K562 (cell line): ENCODE measurements at regions not wholly inside any gene's neighbourhood (a gene's known extent, or its start where the extent isn't known, plus 50 kb on each side); places are given as distances from the start of the nearest gene placed in this dataset.

Experiments
- ARID2 ChIP-seq: fragments of 450-650 bp; IDR thresholded peaks from 2 replicates; pipeline ENCODE4 v1.6.1; 2017; ENCODE audit warnings: antibody characterized with exemption, mild to moderate bottlenecking
- ATF3 ChIP-seq, 2 experiments: fragments of 450-650 bp in 1 of 2; sonication (generic) in 1 of 2; formaldehyde crosslinking in 1 of 2; IDR thresholded peaks in 1 of 2; conservative IDR thresholded peaks in 1 of 2; 2 replicates each; pipeline versions ENCODE4 v1.6.1 to v1.8.1; 2016 to 2023; ENCODE audit warnings: mild to moderate bottlenecking in 2 of 2, moderate library complexity in 2 of 2, inconsistent platforms in 1 of 2, missing genetic modification reagents in 1 of 2
- BRF2 ChIP-seq: IDR thresholded peaks from 3 replicates; pipeline ENCODE4 v1.6.1; 2011; ENCODE audit warnings: borderline replicate concordance, mild to moderate bottlenecking; ENCODE audit not compliant: insufficient read length, insufficient read depth
- CC2D1A ChIP-seq: fragments of 450-650 bp; IDR thresholded peaks from 2 replicates; pipeline ENCODE4 v1.6.1; 2017; ENCODE audit warnings: mild to moderate bottlenecking
- CEBPG ChIP-seq, 3 experiments: fragments of 200-800 bp in 1 of 3; sonication (Bioruptor generic) in 1 of 3; sonication (generic) in 1 of 3; formaldehyde crosslinking in 1 of 3; IDR thresholded peaks in 2 of 3; conservative IDR thresholded peaks in 1 of 3; 2 replicates each; pipeline versions ENCODE4 v1.6.1 to v1.8.0; 2016 to 2022; ENCODE audit warnings: missing compliant biosample characterization in 2 of 3, missing genetic modification characterization in 2 of 3, mild to moderate bottlenecking in 1 of 3, missing genetic modification reagents in 1 of 3
- KDM4B ChIP-seq, 2 experiments: fragments of 450-650 bp in 1 of 2; sonication (generic) in 1 of 2; IDR thresholded peaks; 2 replicates each; pipeline ENCODE4 v1.6.1; 2016 to 2017; ENCODE audit warnings: borderline replicate concordance in 2 of 2, antibody characterized with exemption in 1 of 2, low read depth in 1 of 2, mild to moderate bottlenecking in 1 of 2
- RAD21 ChIP-seq, 2 experiments: fragments of 250-450 bp in 1 of 2; fragments of 450-650 bp in 1 of 2; sonication (Bioruptor Pico) in 1 of 2; formaldehyde crosslinking in 1 of 2; IDR thresholded peaks in 1 of 2; conservative IDR thresholded peaks in 1 of 2; 2 replicates each; pipeline versions ENCODE4 v1.4.0 to v1.8.0; 2020 to 2022; ENCODE audit warnings: mild to moderate bottlenecking in 2 of 2, moderate library complexity in 1 of 2
- SMC3 ChIP-seq: conservative IDR thresholded peaks from 2 replicates; pipeline ENCODE4 v1.6.1; 2011; ENCODE audit warnings: low read depth, low read length, improper control_type of control experiment; ENCODE audit not compliant: insufficient read depth
- TRIM24 ChIP-seq, 2 experiments: fragments of 450-650 bp; IDR thresholded peaks; 2 replicates each; pipeline ENCODE4 v1.6.1; 2016
- VEZF1 ChIP-seq: fragments of 200-800 bp; sonication (Bioruptor generic); IDR thresholded peaks from 2 replicates; pipeline ENCODE4 v1.6.1; 2017; ENCODE audit warnings: missing genetic modification characterization, missing compliant biosample characterization
- ZSCAN32 ChIP-seq: fragments of 450-650 bp; formaldehyde crosslinking; IDR thresholded peaks from 2 replicates; pipeline ENCODE4 v1.4.0; 2020; ENCODE audit warnings: mild to moderate bottlenecking, moderate library complexity

GRCh38 chr1:29793101-29793546 lies 556.8 kb downstream of the PTPRU start (continued):
- TF ChIP-seq VEZF1 (CRISPR knock-in tag): no peak
- TF ChIP-seq TRIM24 (IDR thresholded peaks at IDR 0.05): peak; percentile 69 to 74
- TF ChIP-seq SMC3: peak; percentile 93
- 0 out of 2 replicates have a peak, but pooled peaks have one; percentile 26 for TF ChIP-seq CC2D1A
- TF ChIP-seq BRF2: no peak
- TF ChIP-seq ARID2: 0 out of 2 replicates have a peak, but pooled peaks have one; percentile 12
- TF ChIP-seq CEBPG (CRISPR knock-in tag; IDR thresholded peaks at IDR 0.05): peak; percentile 97
- TF ChIP-seq CEBPG (tag; conservative IDR thresholded peaks at IDR 0.05 in 1 of 2, IDR thresholded peaks at IDR 0.05 in 1 of 2): peak; percentile 96 to 99
- 0 out of 4 replicates have a peak, but pooled peaks of 1 of the 2 experiments have one; percentile 51 for TF ChIP-seq KDM4B (IDR thresholded peaks at IDR 0.05; ENCODE audit: borderline replicate concordance in 2 of 2, low read depth in 1 of 2)
- peak; percentile 91 to 94 for TF ChIP-seq RAD21 (CRISPR knock-in tag; conservative IDR thresholded peaks at IDR 0.05 in 1 of 2, IDR thresholded peaks at IDR 0.05 in 1 of 2)
- peak; percentile 92 for TF ChIP-seq ZSCAN32 (CRISPR knock-in tag)
- peak; percentile 68; the same call in 1 of the 2 replicates for TF ChIP-seq ATF3 (IDR thresholded peaks at IDR 0.05)
- no peak for TF ChIP-seq ATF3 (CRISPR knock-in tag; conservative IDR thresholded peaks at IDR 0.05)
